Kidney capillary endothelial cell (primary cell): ENCODE measurements at regions not wholly inside any gene's neighbourhood (a gene's known extent, or its start where the extent isn't known, plus 50 kb on each side); places are given as distances from the start of the nearest gene placed in this dataset.
"Not testable (repeated sequence)": the region's sequence is repeated elsewhere in the genome, so short reads cannot be mapped to it uniquely, and the experiment has no call there.

Experiments used
- DNase-seq: peaks from one replicate; pipeline ENCODE4 v3.0.0-alpha.2; 2018; ENCODE audit warnings: low spot score

GRCh38 chr4:77220828-77221613 is 64.0 kb downstream of the CCNG2 start:
- DNase-seq, result no peak

GRCh38 chr4:77225022-77225421 is 68.0 kb downstream of the CCNG2 start:
- no peak for DNase-seq

GRCh38 chr4:77226939-77227705 is 70.1 kb downstream of the CCNG2 start:
- no peak for DNase-seq

- DNase-seq, result no peak
Measured at GRCh38 chr4:77229433-77229832, 72.4 kb downstream of the CCNG2 start.

- no peak for DNase-seq
Measured at GRCh38 chr4:77232653-77233052, 75.6 kb downstream of the CCNG2 start.

- DNase-seq, result no peak
Measured at GRCh38 chr4:77235289-77235854, 78.4 kb downstream of the CCNG2 start.

- DNase-seq, result no peak
Measured at GRCh38 chr4:77236806-77237205, 79.8 kb downstream of the CCNG2 start.

GRCh38 chr4:77240469-77241066 is 83.6 kb downstream of the CCNG2 start:
- peak; percentile 39 for DNase-seq

- no peak for DNase-seq
Measured at GRCh38 chr4:77248805-77249204, 91.8 kb downstream of the CCNG2 start.

- DNase-seq, result no peak
Measured at GRCh38 chr4:77251751-77252150, 94.7 kb downstream of the CCNG2 start.

- no peak for DNase-seq
Measured at GRCh38 chr4:77263247-77263646, 106.2 kb downstream of the CCNG2 start.

GRCh38 chr4:77263976-77264375 is 107.0 kb downstream of the CCNG2 start:
- not testable (repeated sequence) for DNase-seq

GRCh38 chr4:77264826-77265225 is 107.8 kb downstream of the CCNG2 start:
- no peak for DNase-seq

- DNase-seq, result no peak
Measured at GRCh38 chr4:77268108-77268507, 111.1 kb downstream of the CCNG2 start.

GRCh38 chr4:77269505-77269904 is 112.5 kb downstream of the CCNG2 start:
- DNase-seq, result no peak

- no peak for DNase-seq
Measured at GRCh38 chr4:77273412-77273811, 116.4 kb downstream of the CCNG2 start.

- not testable (repeated sequence) for DNase-seq
Measured at GRCh38 chr4:77279114-77279513, 122.1 kb downstream of the CCNG2 start.

- no peak for DNase-seq
Measured at GRCh38 chr4:77282305-77282704, 125.3 kb downstream of the CCNG2 start.

- DNase-seq, result no peak
Measured at GRCh38 chr4:77284036-77284435, 127.0 kb downstream of the CCNG2 start.

GRCh38 chr4:77286906-77287305 is 129.9 kb downstream of the CCNG2 start:
- no peak for DNase-seq

- DNase-seq, result no peak
Measured at GRCh38 chr4:77293426-77293825, 136.4 kb downstream of the CCNG2 start.

GRCh38 chr4:77300996-77301395 is 144.0 kb downstream of the CCNG2 start:
- not testable (repeated sequence) for DNase-seq

GRCh38 chr4:77305766-77306165 is 148.8 kb downstream of the CCNG2 start:
- DNase-seq, result no peak
